KMS-11 (cell line): ENCODE measurements at regions not wholly inside any gene's neighbourhood (a gene's known extent, or its start where the extent isn't known, plus 50 kb on each side); places are given as distances from the start of the nearest gene placed in this dataset.

ENCODE experiments used
- H2AFZ ChIP-seq: fragments of 200-600 bp; sonication (generic); 2 replicates; pipeline ENCODE4 v1.6.1; 2016; ENCODE audit warnings: antibody characterized with exemption, mixed run types, low read depth
- H3K27ac ChIP-seq: fragments of 200-600 bp; sonication (generic); 2 replicates; pipeline ENCODE4 v1.6.1; 2016; ENCODE audit warnings: mild to moderate bottlenecking, mixed run types
- H3K27me3 ChIP-seq: fragments of 200-600 bp; sonication (generic); 2 replicates; pipeline ENCODE4 v1.6.1; 2017; ENCODE audit warnings: mild to moderate bottlenecking, low read depth, mixed run types, moderate library complexity; ENCODE audit not compliant: insufficient read depth
- H3K36me3 ChIP-seq: fragments of 200-600 bp; sonication (generic); 2 replicates; pipeline ENCODE4 v1.6.1; 2017; ENCODE audit warnings: mild to moderate bottlenecking, mixed run types; ENCODE audit not compliant: insufficient read depth
- H3K4me1 ChIP-seq: fragments of 200-600 bp; sonication (generic); 2 replicates; pipeline ENCODE4 v1.6.1; 2016; ENCODE audit warnings: mild to moderate bottlenecking, low read depth, mixed run types; ENCODE audit not compliant: poor library complexity, severe bottlenecking
- H3K4me2 ChIP-seq: fragments of 200-600 bp; sonication (generic); 2 replicates; pipeline ENCODE4 v1.7.0; 2016; ENCODE audit warnings: mild to moderate bottlenecking, mixed run types
- H3K4me3 ChIP-seq: fragments of 200-600 bp; sonication (generic); IDR thresholded peaks from 2 replicates; pipeline ENCODE4 v1.6.1; 2017; ENCODE audit warnings: low read depth, low read length, mixed read lengths; ENCODE audit not compliant: insufficient read depth
- H3K79me2 ChIP-seq: fragments of 200-600 bp; sonication (generic); 2 replicates; pipeline ENCODE4 v1.6.1; 2016; ENCODE audit warnings: low read depth, mixed run types; ENCODE audit not compliant: insufficient read depth
- H3K9ac ChIP-seq: fragments of 200-600 bp; sonication (generic); 2 replicates; pipeline ENCODE4 v1.6.1; 2016; ENCODE audit warnings: mild to moderate bottlenecking, mixed run types
- H4K20me1 ChIP-seq: fragments of 200-600 bp; sonication (generic); 2 replicates; pipeline ENCODE4 v1.6.1; 2016; ENCODE audit warnings: mild to moderate bottlenecking, mixed run types; ENCODE audit not compliant: insufficient read depth
- CTCF ChIP-seq: fragments of 200-600 bp; sonication (generic); conservative IDR thresholded peaks from 2 replicates; pipeline ENCODE4 v1.6.1; 2017; ENCODE audit warnings: low read depth, mild to moderate bottlenecking, antibody characterized with exemption, low read length, moderate library complexity, mixed read lengths

DNA sequence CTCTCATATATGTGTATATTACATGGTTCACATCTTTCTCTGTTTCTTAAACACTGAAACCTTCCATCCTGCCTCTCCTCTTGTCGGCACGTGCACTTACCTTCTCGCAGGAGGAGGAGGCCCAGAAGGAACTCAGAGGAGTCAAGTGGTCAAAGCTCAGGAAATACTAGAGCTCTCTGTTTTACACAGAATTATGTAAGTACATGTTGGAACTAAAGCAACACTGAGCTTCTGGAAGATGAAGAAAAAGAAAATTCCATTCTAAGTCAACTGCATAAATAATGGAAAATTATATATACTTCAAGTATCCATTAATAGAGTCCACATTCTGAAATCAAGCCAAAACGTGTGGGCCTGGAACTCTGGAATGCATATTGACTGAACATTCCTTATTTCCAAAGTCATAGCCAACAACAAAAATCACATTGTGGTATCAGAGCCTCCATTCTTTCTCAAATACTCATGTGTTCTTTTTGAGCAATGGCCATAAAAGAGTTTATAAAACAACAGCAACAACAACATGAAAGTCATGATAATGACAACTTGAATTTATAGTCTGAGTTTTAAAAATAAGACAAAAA is 121.5 kb upstream of the RAI14 start:
- no peak overlapping the region for H3K4me3 ChIP-seq
- H3K4me2 ChIP-seq, result no peak overlapping the region
- H3K9ac ChIP-seq, result no peak overlapping the region
- no peak overlapping the region for H2AFZ ChIP-seq
- TF ChIP-seq CTCF, result no peak
- H3K4me1 ChIP-seq, result no peaks in the 10 kb centered on the region
- H3K27ac ChIP-seq, result no peak overlapping the region
- H4K20me1 ChIP-seq, result no peaks in the 10 kb centered on the region
- H3K79me2 ChIP-seq, result no peaks in the 10 kb centered on the region
- H3K36me3 ChIP-seq, result no peaks in the 10 kb centered on the region
- H3K27me3 ChIP-seq, result no peaks in the 10 kb centered on the region

GRCh38 chr5:34535433-34535832 is 120.7 kb upstream of the RAI14 start:
- Histone ChIP-seq H3K4me1 (no peaks in the 10 kb centered on the region), H3K79me2 (no peaks in the 10 kb centered on the region), H3K4me3 (no peak overlapping the region), H3K36me3 (no peaks in the 10 kb centered on the region), H4K20me1 (no peaks in the 10 kb centered on the region), H3K27ac (no peak overlapping the region), H3K27me3 (no peaks in the 10 kb centered on the region), H2AFZ (no peak overlapping the region), H3K9ac (no peak overlapping the region), H3K4me2 (no peak overlapping the region)
- no peak for TF ChIP-seq CTCF

DNA sequence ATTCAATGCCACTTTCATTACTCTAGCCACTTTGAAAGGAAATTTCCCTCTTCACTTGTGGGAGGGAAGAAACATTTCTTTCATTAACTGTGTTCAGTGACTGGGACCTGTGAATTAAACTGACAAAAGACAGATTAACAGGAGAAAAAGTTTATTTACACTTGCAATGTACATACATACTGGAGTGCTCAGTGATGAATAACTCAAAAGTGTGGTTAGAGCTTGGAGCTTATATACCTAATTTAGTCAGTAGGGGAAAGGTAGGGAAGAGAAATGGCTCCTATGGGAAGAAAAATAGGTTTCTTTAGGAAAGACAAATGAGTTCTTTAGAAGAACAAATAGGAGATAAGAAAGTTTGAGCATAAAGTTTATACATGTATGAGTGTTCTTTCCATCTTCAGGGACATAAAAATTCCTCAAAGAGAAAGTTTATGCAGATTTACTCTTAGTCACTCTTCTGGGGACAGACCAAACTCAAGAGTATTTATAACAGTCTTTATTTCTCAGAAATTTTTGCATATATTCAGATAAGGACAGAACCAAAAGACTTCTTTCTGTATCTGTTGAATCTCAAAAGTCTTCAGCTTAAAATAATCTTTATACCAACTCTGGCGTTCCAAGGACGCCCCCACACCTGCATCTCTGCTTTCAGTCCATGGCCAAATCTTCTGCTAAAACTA is 120.0 kb upstream of the RAI14 start:
- H3K27ac ChIP-seq, result no peak overlapping the region
- H3K4me2 ChIP-seq, result no peak overlapping the region
- no peaks in the 10 kb centered on the region for H3K36me3 ChIP-seq
- TF ChIP-seq CTCF, result no peak
- H3K4me3 ChIP-seq, result no peak overlapping the region
- H3K27me3 ChIP-seq, result no peaks in the 10 kb centered on the region
- no peak overlapping the region for H2AFZ ChIP-seq
- H3K79me2 ChIP-seq, result no peaks in the 10 kb centered on the region
- no peaks in the 10 kb centered on the region for H3K4me1 ChIP-seq
- no peak overlapping the region for H3K9ac ChIP-seq
- H4K20me1 ChIP-seq, result no peaks in the 10 kb centered on the region

- no peak for TF ChIP-seq CTCF
- H3K9ac ChIP-seq, result no peak overlapping the region
- H3K4me2 ChIP-seq, result no peak overlapping the region
- no peak overlapping the region for H2AFZ ChIP-seq
- no peaks in the 10 kb centered on the region for H3K27me3 ChIP-seq
- no peak overlapping the region for H3K27ac ChIP-seq
- H3K4me1 ChIP-seq, result no peaks in the 10 kb centered on the region
- H3K79me2 ChIP-seq, result no peaks in the 10 kb centered on the region
- no peaks in the 10 kb centered on the region for H3K36me3 ChIP-seq
- H3K4me3 ChIP-seq, result no peak overlapping the region
- H4K20me1 ChIP-seq, result no peaks in the 10 kb centered on the region
Measured at GRCh38 chr5:34536699-34537098, 119.4 kb upstream of the RAI14 start.
